B cell (primary cell): ENCODE measurements at regions not wholly inside any gene's neighbourhood (a gene's known extent, or its start where the extent isn't known, plus 50 kb on each side); places are given as distances from the start of the nearest gene placed in this dataset.

Source experiments
- ATAC-seq: fragments of 200-7000 bp; cut with Tn5 transposase; one replicate; pipeline ENCODE4 v1.10.0; 2021; ENCODE audit warnings: low read depth, mild to moderate bottlenecking, moderate number of reproducible peaks, moderate library complexity
- CTCF ChIA-PET: fragments of 350-600 bp; sonication (Branson Sonifier 250); formaldehyde crosslinking; loops from one replicate; lab custom pipeline; 2021; ENCODE audit warnings: antibody characterized with exemption, inconsistent platforms; lab: Charles Lee
- POLR2A ChIA-PET: fragments of 350-600 bp; sonication (Branson Sonifier 250); formaldehyde crosslinking; loops from one replicate; lab custom pipeline; 2021; ENCODE audit warnings: antibody characterized with exemption; lab: Charles Lee
- DNase-seq: peaks from one replicate; pipeline ENCODE4 v3.0.0; 2013
- H2AFZ ChIP-seq: 2 replicates; pipeline ENCODE4 v1.6.1; 2012; ENCODE audit warnings: mild to moderate bottlenecking, low read depth, low read length; ENCODE audit not compliant: insufficient read depth, poor library complexity, severe bottlenecking
- H3K27ac ChIP-seq, 2 donors: 1 replicate in 1 of 2; 2 replicates in 1 of 2; pipeline ENCODE4 v1.5.1; 2012 to 2013; ENCODE audit warnings: low read length in 2 of 2, mild to moderate bottlenecking in 2 of 2, moderate library complexity in 1 of 2
- H3K27me3 ChIP-seq, 4 experiments: fragments of 200-600 bp in 1 of 4; sonication (generic) in 1 of 4; replicated peaks in 1 of 4; 1 replicate in 2 of 4; 2 replicates in 2 of 4; pipeline versions ENCODE4 v1.6.1 to v1.7.0; 2013 to 2016; ENCODE audit warnings: low read length in 3 of 4, mild to moderate bottlenecking in 2 of 4, mixed read lengths in 1 of 4, moderate library complexity in 1 of 4; ENCODE audit not compliant: insufficient read depth in 4 of 4, control insufficient read depth in 3 of 4; ENCODE audit errors: control extremely low read depth in 1 of 4
- H3K36me3 ChIP-seq, 2 experiments: replicated peaks in 1 of 2; 1 replicate in 1 of 2; 2 replicates in 1 of 2; pipeline versions ENCODE4 v1.6.1 to v1.7.1; 2013; ENCODE audit warnings: low read length in 1 of 2; ENCODE audit not compliant: insufficient read depth in 2 of 2, control insufficient read depth in 1 of 2; ENCODE audit errors: control extremely low read depth in 1 of 2, extremely low read depth in 1 of 2
- H3K4me1 ChIP-seq, 2 donors: fragments of 200-600 bp in 1 of 2; sonication (generic) in 1 of 2; 1 replicate in 1 of 2; 2 replicates in 1 of 2; pipeline versions ENCODE4 v1.5.1 to v1.6.1; 2013 to 2017; ENCODE audit warnings: low read length in 2 of 2; ENCODE audit not compliant: control insufficient read depth in 2 of 2, insufficient read depth in 2 of 2
- H3K4me2 ChIP-seq: replicated peaks from 2 replicates; pipeline ENCODE3; 2012; ENCODE audit warnings: mild to moderate bottlenecking, low read depth, low read length; ENCODE audit not compliant: poor library complexity, severe bottlenecking
- H3K4me3 ChIP-seq, 5 experiments: fragments of 200-600 bp in 1 of 5; sonication (generic) in 1 of 5; 1 replicate in 3 of 5; 2 replicates in 2 of 5; pipeline versions ENCODE4 v1.5.1 to v1.7.0; 2011 to 2016; ENCODE audit warnings: low read length in 4 of 5, mild to moderate bottlenecking in 4 of 5, low read depth in 2 of 5, control low read depth in 1 of 5, moderate library complexity in 1 of 5; ENCODE audit not compliant: insufficient read depth in 1 of 5; ENCODE audit errors: control extremely low read depth in 1 of 5, extremely low read depth in 1 of 5
- H3K79me2 ChIP-seq: fragments of 200-600 bp; sonication (generic); one replicate; pipeline ENCODE4 v1.6.0; 2016; ENCODE audit warnings: low read length; ENCODE audit not compliant: control insufficient read depth, insufficient read depth
- H3K9ac ChIP-seq: fragments of 200-600 bp; sonication (generic); 2 replicates; pipeline ENCODE4 v1.6.1; 2017; ENCODE audit warnings: mild to moderate bottlenecking, low read length, moderate library complexity
- H3K9me3 ChIP-seq, 3 donors: one replicate each; pipeline versions ENCODE4 v1.6.1 to v1.7.1; 2013; ENCODE audit warnings: low read length in 2 of 3; ENCODE audit not compliant: control insufficient read depth in 2 of 3, insufficient read depth in 1 of 3; ENCODE audit errors: control extremely low read depth in 1 of 3
- H4K20me1 ChIP-seq: 2 replicates; pipeline ENCODE4 v1.6.0; 2012; ENCODE audit warnings: mild to moderate bottlenecking, low read length; ENCODE audit not compliant: insufficient read depth, control insufficient read depth, poor library complexity, severe bottlenecking
- H3K27ac Mint-ChIP-seq: one replicate; pipeline ENCODE4 v1.8.0; 2021; ENCODE audit warnings: mixed read lengths
- H3K27me3 Mint-ChIP-seq: one replicate; pipeline ENCODE4 v1.8.0; 2021; ENCODE audit warnings: mixed read lengths
- H3K4me1 Mint-ChIP-seq: one replicate; pipeline ENCODE4 v1.8.0; 2021; ENCODE audit warnings: mixed read lengths
- H3K4me3 Mint-ChIP-seq: one replicate; pipeline ENCODE4 v1.8.0; 2021; ENCODE audit warnings: mixed read lengths
- H3K9me3 Mint-ChIP-seq: one replicate; pipeline ENCODE4 v1.8.0; 2022; ENCODE audit warnings: mixed read lengths; ENCODE audit not compliant: insufficient read depth
- CTCF ChIP-seq: fragments of 200-600 bp; IDR thresholded peaks from one replicate; pipeline ENCODE4 v1.8.0; 2022; ENCODE audit warnings: antibody characterized with exemption, mild to moderate bottlenecking
- EZH2 ChIP-seq: IDR thresholded peaks from 2 replicates; pipeline ENCODE4 v1.6.1; 2012; ENCODE audit warnings: borderline replicate concordance, low read depth, mild to moderate bottlenecking, moderate library complexity, low read length; ENCODE audit not compliant: insufficient read depth, poor library complexity, severe bottlenecking
- WGBS: methylation state at CpG from one replicate; pipeline ENCODE4 v1.1.5; 2013; ENCODE audit warnings: missing lambda C conversion rate; ENCODE audit not compliant: insufficient coverage; 5-methylcytosine and 5-hydroxymethylcytosine counted together
- intact Hi-C: fragments of 100-400 bp; cut with micrococcal nuclease; formaldehyde crosslinking; loops from one replicate; pipeline ENCODE4 v1.10.0; 2022

GRCh38 chr1:219439376-219439775 is 173.5 kb downstream of the ZC3H11B start:
- TF ChIP-seq EZH2 (no peak), CTCF (no peak)
- ChIA-PET POLR2A (no interaction called here), CTCF (no interaction called here)
- Mint-ChIP-seq H3K9me3 (no peaks in the 10 kb centered on the region), H3K27ac (no peak overlapping the region), H3K4me1 (no peaks in the 10 kb centered on the region), H3K27me3 (no peaks in the 10 kb centered on the region), H3K4me3 (no peak overlapping the region)
- H3K27me3 ChIP-seq: no peaks in the 10 kb centered on the region
- intact Hi-C loops: no loop called here
- no peak overlapping the region for H3K4me3 ChIP-seq
- no peak overlapping the region for H3K4me2 ChIP-seq
- H3K9me3 ChIP-seq: no peaks in the 10 kb centered on the region
- WGBS: 100% methylated on average over 1 of the region's 2 CpGs
- H3K79me2 ChIP-seq: no peaks in the 10 kb centered on the region
- no peak overlapping the region for H3K9ac ChIP-seq
- no peaks in the 10 kb centered on the region for H4K20me1 ChIP-seq
- H3K36me3 ChIP-seq: no peaks in the 10 kb centered on the region
- DNase-seq (no peak), ATAC-seq (no peak)
- H3K4me1 ChIP-seq: no peaks in the 10 kb centered on the region
- no peak overlapping the region for H3K27ac ChIP-seq
- H2AFZ ChIP-seq: no peak overlapping the region

- Mint-ChIP-seq H3K27me3 (no peaks in the 10 kb centered on the region), H3K9me3 (no peaks in the 10 kb centered on the region), H3K27ac (no peak overlapping the region), H3K4me1 (no peaks in the 10 kb centered on the region), H3K4me3 (no peak overlapping the region)
- no peak for DNase-seq
- no CpG with 5 or more reads among the region's 3 CpGs for WGBS
- Histone ChIP-seq H3K4me2 (no peak overlapping the region), H3K9me3 (no peaks in the 10 kb centered on the region), H3K9ac (no peak overlapping the region), H3K4me1 (no peaks in the 10 kb centered on the region), H2AFZ (no peak overlapping the region), H3K27ac (no peak overlapping the region), H3K79me2 (no peaks in the 10 kb centered on the region), H3K4me3 (no peak overlapping the region), H3K36me3 (no peaks in the 10 kb centered on the region), H3K27me3 (no peaks in the 10 kb centered on the region), H4K20me1 (no peaks in the 10 kb centered on the region)
- intact Hi-C loops: no loop called here
- ChIA-PET CTCF (no interaction called here), POLR2A (no interaction called here)
- no peak for TF ChIP-seq EZH2
- no peak for TF ChIP-seq CTCF
- no peak for ATAC-seq
Observed at GRCh38 chr1:219438386-219438785, 174.5 kb downstream of the ZC3H11B start.
